Endothelial cell of umbilical vein (primary cell): ENCODE measurements at regions not wholly inside any gene's neighbourhood (a gene's known extent, or its start where the extent isn't known, plus 50 kb on each side); places are given as distances from the start of the nearest gene placed in this dataset.

Source experiments
- CTCF ChIP-seq, 2 donors: IDR thresholded peaks; 1 replicate in 1 of 2; 2 replicates in 1 of 2; pipeline ENCODE4 v1.5.1; 2011; ENCODE audit warnings: low read length in 2 of 2, mild to moderate bottlenecking in 2 of 2, moderate library complexity in 2 of 2, control low read depth in 1 of 2, inconsistent platforms in 1 of 2, low read depth in 1 of 2; ENCODE audit not compliant: insufficient read depth in 1 of 2; ENCODE audit errors: extremely low read depth in 1 of 2
- EZH2 ChIP-seq: IDR thresholded peaks from 2 replicates; pipeline ENCODE4 v1.6.1; 2012; ENCODE audit warnings: borderline replicate concordance, low read depth, mild to moderate bottlenecking, moderate library complexity, low read length, inconsistent platforms; ENCODE audit not compliant: severe bottlenecking
- FOS ChIP-seq: IDR thresholded peaks from 2 replicates; pipeline ENCODE4 v1.6.1; 2011; ENCODE audit warnings: mild to moderate bottlenecking, low read length, moderate library complexity, borderline replicate concordance; ENCODE audit not compliant: insufficient read depth
- GATA2 ChIP-seq: IDR thresholded peaks from 2 replicates; pipeline ENCODE4 v1.7.0; 2011; ENCODE audit warnings: low read depth, mild to moderate bottlenecking, moderate library complexity, mixed read lengths, low read length; ENCODE audit not compliant: insufficient read length, insufficient read depth
- JUN ChIP-seq: IDR thresholded peaks from 2 replicates; pipeline ENCODE4 v1.6.1; 2011; ENCODE audit warnings: borderline replicate concordance, low read depth; ENCODE audit not compliant: insufficient read length, insufficient read depth
- MAX ChIP-seq: IDR thresholded peaks from 2 replicates; pipeline ENCODE4 v1.6.1; 2011; ENCODE audit not compliant: insufficient read depth, insufficient read length
- MYC ChIP-seq: IDR thresholded peaks from one replicate; pipeline ENCODE4 v1.6.1; 2011; ENCODE audit warnings: mild to moderate bottlenecking, low read depth, low read length
- POLR2A ChIP-seq: IDR thresholded peaks from 2 replicates; pipeline ENCODE4 v1.6.1; 2012; ENCODE audit warnings: low read depth, mild to moderate bottlenecking, control low read depth, low read length
- POLR2AphosphoS5 ChIP-seq: IDR thresholded peaks from 2 replicates; pipeline ENCODE4 v1.6.1; 2012; ENCODE audit warnings: low read depth, mild to moderate bottlenecking, control low read depth, low read length, moderate library complexity; ENCODE audit not compliant: insufficient read depth

- no peak for TF ChIP-seq JUN
- TF ChIP-seq CTCF (IDR thresholded peaks at IDR 0.05; ENCODE audit: extremely low read depth in 1 of 2, insufficient read depth in 1 of 2, low read depth in 1 of 2, low read length in 2 of 2), result peak in 1 of 2 donors; percentile 17
- TF ChIP-seq MYC, result no peak
- no peak for TF ChIP-seq POLR2A
- TF ChIP-seq POLR2AphosphoS5, result no peak
- no peak for TF ChIP-seq EZH2
- TF ChIP-seq GATA2, result no peak
- no peak for TF ChIP-seq FOS
- no peak for TF ChIP-seq MAX
Measured at GRCh38 chr4:151530783-151531182, 121.8 kb downstream of the FHIP1A start.
